Central memory CD8-positive, alpha-beta T cell (primary cell): ENCODE measurements at regions not wholly inside any gene's neighbourhood (a gene's known extent, or its start where the extent isn't known, plus 50 kb on each side); places are given as distances from the start of the nearest gene placed in this dataset.

ENCODE experiments used
- ATAC-seq: fragments of 150-1000 bp; cut with Tn5 transposase; replicated peaks from 2 replicates; pipeline ENCODE4 v1.10.0; 2022; ENCODE audit warnings: mild to moderate bottlenecking, moderate FRiP score, moderate number of reproducible peaks; ENCODE audit not compliant: poor library complexity, severe bottlenecking; ENCODE audit errors: extremely low read depth
- DNase-seq, 2 donors: peaks; one replicate each; pipeline ENCODE4 v3.0.0; 2021; ENCODE audit warnings: low spot score in 2 of 2
- H3K27ac Mint-ChIP-seq: one replicate; pipeline ENCODE4 v1.8.0; 2022; ENCODE audit warnings: low read depth, mild to moderate bottlenecking, moderate library complexity, mixed read lengths
- H3K27me3 Mint-ChIP-seq: one replicate; pipeline ENCODE4 v1.8.0; 2022; ENCODE audit warnings: mixed read lengths
- H3K36me3 Mint-ChIP-seq: one replicate; pipeline ENCODE4 v1.8.0; 2022; ENCODE audit warnings: mild to moderate bottlenecking, moderate library complexity, mixed read lengths; ENCODE audit not compliant: insufficient read depth
- H3K4me1 Mint-ChIP-seq: one replicate; pipeline ENCODE4 v1.8.0; 2022; ENCODE audit warnings: mixed read lengths
- H3K4me3 Mint-ChIP-seq: one replicate; pipeline ENCODE4 v1.8.0; 2022; ENCODE audit warnings: mild to moderate bottlenecking, moderate library complexity, mixed read lengths
- H3K9me3 Mint-ChIP-seq: one replicate; pipeline ENCODE4 v1.8.0; 2022; ENCODE audit warnings: mixed read lengths

GRCh38 chr3:18657858-18658820 is 233.0 kb upstream of the SATB1 start:
- H3K4me3 Mint-ChIP-seq, result no peak overlapping the region

GRCh38 chr3:18656866-18657265 is 231.7 kb upstream of the SATB1 start:
- Mint-ChIP-seq H3K4me1 (peaks cover 24% of the 10 kb centered on the region), H3K27me3 (no peaks in the 10 kb centered on the region), H3K4me3 (no peak overlapping the region), H3K9me3 (no peaks in the 10 kb centered on the region), H3K27ac (no peak overlapping the region), H3K36me3 (no peaks in the 10 kb centered on the region)
- no peak for ATAC-seq
- DNase-seq, result no peak

More at GRCh38 chr3:18657858-18658820, 233.0 kb upstream of the SATB1 start:
- no peaks in the 10 kb centered on the region for H3K27me3 Mint-ChIP-seq
- H3K9me3 Mint-ChIP-seq, result no peaks in the 10 kb centered on the region
- peaks cover 24% of the 10 kb centered on the region for H3K4me1 Mint-ChIP-seq
- DNase-seq (no peak), ATAC-seq (peak; percentile 43)
- H3K36me3 Mint-ChIP-seq, result no peaks in the 10 kb centered on the region
- H3K27ac Mint-ChIP-seq, result no peak overlapping the region

- Mint-ChIP-seq H3K9me3 (no peaks in the 10 kb centered on the region), H3K4me1 (peaks cover 24% of the 10 kb centered on the region), H3K27me3 (no peaks in the 10 kb centered on the region), H3K36me3 (no peaks in the 10 kb centered on the region), H3K27ac (no peak overlapping the region), H3K4me3 (no peak overlapping the region)
- DNase-seq (no peak), ATAC-seq (no peak)
These were observed 231.3 kb upstream of the SATB1 start for GRCh38 chr3:18656410-18656809.

- H3K4me3 Mint-ChIP-seq, result no peak overlapping the region
These were observed 230.7 kb upstream of the SATB1 start for GRCh38 chr3:18655827-18656226.

DNA sequence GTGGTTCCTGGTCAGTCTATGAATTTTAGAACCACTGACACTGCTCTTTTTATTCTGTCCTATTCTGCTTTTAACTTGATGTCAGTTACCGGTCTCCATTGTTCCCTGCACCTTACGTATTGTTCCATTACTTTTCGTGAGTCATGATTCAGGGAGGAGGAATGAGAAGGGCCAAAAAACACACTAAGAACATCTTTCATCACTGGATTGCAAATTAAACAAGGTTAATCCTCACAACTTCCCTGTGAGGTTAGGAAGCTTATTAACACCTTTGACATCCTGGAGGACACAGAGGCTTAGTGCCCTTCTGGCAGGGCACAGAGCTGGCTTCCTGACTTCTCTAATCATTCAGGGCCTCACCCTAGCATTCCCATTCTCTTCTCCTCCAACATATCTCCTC is 227.6 kb upstream of the SATB1 start:
- Mint-ChIP-seq H3K27me3 (no peaks in the 10 kb centered on the region), H3K9me3 (no peaks in the 10 kb centered on the region), H3K4me3 (no peak overlapping the region), H3K4me1 (peaks cover 23% of the 10 kb centered on the region), H3K27ac (no peak overlapping the region), H3K36me3 (no peaks in the 10 kb centered on the region)
- DNase-seq (no peak), ATAC-seq (no peak)

More at GRCh38 chr3:18655827-18656226, 230.7 kb upstream of the SATB1 start:
- Mint-ChIP-seq H3K27me3 (no peaks in the 10 kb centered on the region), H3K36me3 (no peaks in the 10 kb centered on the region), H3K4me1 (peaks cover 24% of the 10 kb centered on the region), H3K27ac (no peak overlapping the region), H3K9me3 (no peaks in the 10 kb centered on the region)
- DNase-seq, result no peak
- no peak for ATAC-seq

- H3K9me3 Mint-ChIP-seq, result no peaks in the 10 kb centered on the region
- no peaks in the 10 kb centered on the region for H3K36me3 Mint-ChIP-seq
- H3K27me3 Mint-ChIP-seq, result no peaks in the 10 kb centered on the region
- no peak for ATAC-seq
- DNase-seq, result no peak
- H3K27ac Mint-ChIP-seq, result no peak overlapping the region
- no peak overlapping the region for H3K4me3 Mint-ChIP-seq
- peaks cover 7% of the 10 kb centered on the region for H3K4me1 Mint-ChIP-seq
These were observed 225.6 kb upstream of the SATB1 start for GRCh38 chr3:18650731-18651130.

- H3K4me3 Mint-ChIP-seq, result no peak overlapping the region
- no peak for ATAC-seq
- H3K9me3 Mint-ChIP-seq, result no peaks in the 10 kb centered on the region
- H3K4me1 Mint-ChIP-seq, result peaks cover 12% of the 10 kb centered on the region
- H3K27ac Mint-ChIP-seq, result peak overlapping the region; percentile 60
- no peaks in the 10 kb centered on the region for H3K27me3 Mint-ChIP-seq
- no peak for DNase-seq
- no peaks in the 10 kb centered on the region for H3K36me3 Mint-ChIP-seq
These were observed 224.7 kb upstream of the SATB1 start for GRCh38 chr3:18649666-18650363.

- ATAC-seq (no peak), DNase-seq (no peak)
- H3K4me1 Mint-ChIP-seq, result peaks cover 21% of the 10 kb centered on the region
- no peak overlapping the region for H3K27ac Mint-ChIP-seq
- no peaks in the 10 kb centered on the region for H3K36me3 Mint-ChIP-seq
- H3K9me3 Mint-ChIP-seq, result no peaks in the 10 kb centered on the region
- no peaks in the 10 kb centered on the region for H3K27me3 Mint-ChIP-seq
- H3K4me3 Mint-ChIP-seq, result no peak overlapping the region
These were observed 223.8 kb upstream of the SATB1 start for GRCh38 chr3:18648868-18649462.

GRCh38 chr3:18648159-18648558 is 223.0 kb upstream of the SATB1 start:
- Mint-ChIP-seq H3K27me3 (no peaks in the 10 kb centered on the region), H3K4me3 (no peak overlapping the region), H3K27ac (no peak overlapping the region), H3K36me3 (no peaks in the 10 kb centered on the region), H3K4me1 (peaks cover 29% of the 10 kb centered on the region), H3K9me3 (no peaks in the 10 kb centered on the region)
- ATAC-seq, result no peak
- DNase-seq, result no peak

DNA sequence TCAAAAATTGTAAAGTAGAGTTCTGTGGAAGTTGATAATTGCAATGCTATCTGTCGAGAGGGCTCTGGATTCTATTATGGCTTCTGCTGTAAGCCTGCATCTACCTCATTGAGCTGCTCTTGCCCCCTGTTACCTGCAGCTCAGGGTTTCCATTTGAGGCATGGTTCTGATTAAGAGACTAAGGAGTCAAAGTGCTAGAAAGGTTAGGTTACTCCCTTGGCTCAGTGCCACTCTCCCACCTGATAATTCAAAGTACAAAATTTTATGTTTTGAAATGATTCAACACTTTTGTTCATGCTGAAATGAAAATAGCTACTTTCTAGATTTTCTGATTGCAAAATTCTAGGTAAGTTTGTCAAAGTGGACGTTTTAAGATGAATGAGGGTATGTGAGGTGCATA is 220.5 kb upstream of the SATB1 start:
- no peaks in the 10 kb centered on the region for H3K36me3 Mint-ChIP-seq
- H3K9me3 Mint-ChIP-seq, result peaks cover 12% of the 10 kb centered on the region
- no peak for DNase-seq
- H3K27ac Mint-ChIP-seq, result no peak overlapping the region
- H3K4me3 Mint-ChIP-seq, result no peak overlapping the region
- ATAC-seq, result no peak
- H3K27me3 Mint-ChIP-seq, result no peaks in the 10 kb centered on the region
- H3K4me1 Mint-ChIP-seq, result peaks cover 38% of the 10 kb centered on the region

DNA sequence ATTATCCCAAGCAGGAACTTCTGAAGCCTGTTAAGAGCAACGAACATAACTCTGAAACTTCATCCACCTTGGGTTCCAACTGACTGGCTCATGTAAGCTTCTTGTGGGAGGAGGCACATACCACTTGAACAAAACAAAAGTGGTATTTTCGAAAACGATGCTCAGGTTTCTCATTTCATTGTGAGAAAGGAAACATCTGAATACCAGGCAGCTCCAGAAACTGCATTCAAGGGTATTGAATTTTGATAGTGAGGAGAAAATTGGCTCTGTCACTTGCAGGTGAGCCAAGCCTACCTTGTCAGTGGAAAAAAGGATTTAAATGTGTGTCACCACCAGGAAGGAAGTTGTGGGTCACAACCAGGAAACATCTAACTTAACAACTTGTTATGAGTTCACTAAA is 218.1 kb upstream of the SATB1 start:
- peaks cover 31% of the 10 kb centered on the region for H3K4me1 Mint-ChIP-seq
- no peak for ATAC-seq
- no peak overlapping the region for H3K27ac Mint-ChIP-seq

DNA sequence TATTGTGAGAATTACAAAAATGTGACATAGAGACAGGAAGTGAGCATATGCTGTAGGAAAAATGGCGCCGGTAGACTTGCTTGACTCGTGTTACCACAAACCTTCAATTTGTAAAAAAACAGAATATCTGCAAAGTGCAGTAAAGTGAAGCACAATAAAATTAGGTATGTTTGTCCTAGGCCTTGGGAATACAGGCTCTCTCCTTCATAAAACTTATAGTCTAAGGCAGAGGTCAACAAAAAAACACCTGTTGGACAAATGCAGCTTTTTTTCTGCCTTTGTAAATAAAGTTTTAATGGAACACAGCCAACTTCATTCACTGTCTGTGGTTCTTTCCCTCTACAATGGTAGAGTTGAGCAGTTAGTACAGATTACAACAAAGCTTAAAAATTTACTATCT is 216.8 kb upstream of the SATB1 start:
- H3K27ac Mint-ChIP-seq, result no peak overlapping the region
- no peak overlapping the region for H3K4me3 Mint-ChIP-seq
- DNase-seq (no peak), ATAC-seq (no peak)
- peaks cover 2% of the 10 kb centered on the region for H3K36me3 Mint-ChIP-seq
- H3K9me3 Mint-ChIP-seq, result peaks cover 19% of the 10 kb centered on the region
- peaks cover 31% of the 10 kb centered on the region for H3K4me1 Mint-ChIP-seq
- no peaks in the 10 kb centered on the region for H3K27me3 Mint-ChIP-seq

More for the DNA sequence above, 218.1 kb upstream of the SATB1 start:
- H3K9me3 Mint-ChIP-seq, result peaks cover 13% of the 10 kb centered on the region
- no peak overlapping the region for H3K4me3 Mint-ChIP-seq
- DNase-seq, result no peak
- H3K36me3 Mint-ChIP-seq, result peaks cover 2% of the 10 kb centered on the region
- no peaks in the 10 kb centered on the region for H3K27me3 Mint-ChIP-seq
